Vagina (tissue), 2 donors: ENCODE measurements at regions not wholly inside any gene's neighbourhood (a gene's known extent, or its start where the extent isn't known, plus 50 kb on each side); places are given as distances from the start of the nearest gene placed in this dataset.

Source experiments
- DNase-seq, 2 donors: peaks; one replicate each; pipeline ENCODE4 v3.0.0-alpha.2; 2017; ENCODE audit errors: extremely low spot score in 2 of 2
- H3K27ac ChIP-seq: fragments of 200-600 bp; sonication (generic); one replicate; pipeline ENCODE4 v1.5.1; 2019
- H3K27me3 ChIP-seq: fragments of 200-600 bp; sonication (generic); one replicate; pipeline ENCODE4 v1.5.1; 2019
- H3K36me3 ChIP-seq, 2 donors: fragments of 200-600 bp; sonication (generic); one replicate each; pipeline ENCODE4 v1.5.1; 2017 to 2019
- H3K4me1 ChIP-seq: fragments of 200-600 bp; sonication (generic); one replicate; pipeline ENCODE4 v1.5.1; 2019
- H3K4me3 ChIP-seq, 2 donors: fragments of 200-600 bp; sonication (generic); 1 replicate in 1 of 2; 2 replicates in 1 of 2; pipeline ENCODE4 v1.5.1; 2016 to 2019
- H3K9me3 ChIP-seq: fragments of 200-600 bp; sonication (generic); one replicate; pipeline ENCODE4 v1.5.1; 2019
- CTCF ChIP-seq, 3 experiments: fragments of 450-650 bp in 2 of 3; fragments of 200-600 bp in 1 of 3; sonication (generic) in 1 of 3; IDR thresholded peaks; one replicate each; pipeline ENCODE4 v1.5.1; 2017 to 2019; ENCODE audit warnings: antibody characterized with exemption in 3 of 3, mild to moderate bottlenecking in 2 of 3, moderate library complexity in 2 of 3
- POLR2A ChIP-seq, 2 donors: fragments of 450-650 bp; IDR thresholded peaks; one replicate each; pipeline ENCODE4 v1.6.1; 2017; ENCODE audit warnings: antibody characterized with exemption in 2 of 2, mild to moderate bottlenecking in 2 of 2, moderate library complexity in 2 of 2
- POLR2AphosphoS5 ChIP-seq, 2 donors: sonication (generic); formaldehyde crosslinking; IDR thresholded peaks; one replicate each; pipeline ENCODE4 v1.9.0; 2017; ENCODE audit warnings: antibody characterized with exemption in 2 of 2, mild to moderate bottlenecking in 2 of 2, low read depth in 1 of 2; ENCODE audit not compliant: insufficient read depth in 1 of 2
- intact Hi-C: fragments of 100-400 bp; cut with DNase I; formaldehyde crosslinking; loops from one replicate; pipeline ENCODE4 v1.15.1; 2023

GRCh38 chr10:78720091-78720490, 348.7 kb upstream of the ZMIZ1 start:
- no peak for DNase-seq

GRCh38 chr10:78721231-78721630, 347.5 kb upstream of the ZMIZ1 start:
- Histone ChIP-seq H3K36me3 (no peaks in the 10 kb centered on the region), H3K27me3 (no peaks in the 10 kb centered on the region), H3K9me3 (no peaks in the 10 kb centered on the region), H3K27ac (no peak overlapping the region), H3K4me3 (no peak overlapping the region), H3K4me1 (no peaks in the 10 kb centered on the region)
- TF ChIP-seq POLR2AphosphoS5 (IDR thresholded peaks at IDR 0.05; ENCODE audit: insufficient read depth in 1 of 2, low read depth in 1 of 2) (no peak), CTCF (IDR thresholded peaks at IDR 0.05) (no peak), POLR2A (IDR thresholded peaks at IDR 0.05) (no peak)
- DNase-seq = no peak
- intact Hi-C loops = no loop called here

More at GRCh38 chr10:78720091-78720490, 348.7 kb upstream of the ZMIZ1 start:
- no peaks in the 10 kb centered on the region for H3K9me3 ChIP-seq
- H3K36me3 ChIP-seq = no peaks in the 10 kb centered on the region
- TF ChIP-seq POLR2A (IDR thresholded peaks at IDR 0.05) (no peak), CTCF (IDR thresholded peaks at IDR 0.05) (no peak), POLR2AphosphoS5 (IDR thresholded peaks at IDR 0.05; ENCODE audit: insufficient read depth in 1 of 2, low read depth in 1 of 2) (no peak)
- no peaks in the 10 kb centered on the region for H3K4me1 ChIP-seq
- H3K4me3 ChIP-seq = no peak overlapping the region
- no peak overlapping the region for H3K27ac ChIP-seq
- intact Hi-C loops = no loop called here
- no peaks in the 10 kb centered on the region for H3K27me3 ChIP-seq

- Histone ChIP-seq H3K9me3 (no peaks in the 10 kb centered on the region), H3K4me1 (no peaks in the 10 kb centered on the region), H3K36me3 (no peaks in the 10 kb centered on the region), H3K4me3 (no peak overlapping the region), H3K27me3 (no peaks in the 10 kb centered on the region), H3K27ac (no peak overlapping the region)
- intact Hi-C loops = no loop called here
- no peak for DNase-seq
- TF ChIP-seq CTCF (IDR thresholded peaks at IDR 0.05) = no peak
- no peak for TF ChIP-seq POLR2AphosphoS5 (IDR thresholded peaks at IDR 0.05; ENCODE audit: insufficient read depth in 1 of 2, low read depth in 1 of 2)
- TF ChIP-seq POLR2A (IDR thresholded peaks at IDR 0.05) = no peak
Measured at GRCh38 chr10:78724846-78725245, 343.9 kb upstream of the ZMIZ1 start.

- Histone ChIP-seq H3K36me3 (no peaks in the 10 kb centered on the region), H3K27me3 (no peaks in the 10 kb centered on the region), H3K27ac (no peak overlapping the region), H3K4me3 (no peak overlapping the region), H3K4me1 (no peaks in the 10 kb centered on the region), H3K9me3 (no peaks in the 10 kb centered on the region)
- DNase-seq = no peak
- no peak for TF ChIP-seq POLR2AphosphoS5 (IDR thresholded peaks at IDR 0.05; ENCODE audit: insufficient read depth in 1 of 2, low read depth in 1 of 2)
- TF ChIP-seq CTCF (IDR thresholded peaks at IDR 0.05) = no peak
- no peak for TF ChIP-seq POLR2A (IDR thresholded peaks at IDR 0.05)
- intact Hi-C loops = no loop called here
Measured at GRCh38 chr10:78726171-78726570, 342.6 kb upstream of the ZMIZ1 start.

GRCh38 chr10:78727251-78727650, 341.5 kb upstream of the ZMIZ1 start:
- intact Hi-C loops = no loop called here
- no peaks in the 10 kb centered on the region for H3K27me3 ChIP-seq
- no peaks in the 10 kb centered on the region for H3K9me3 ChIP-seq
- no peaks in the 10 kb centered on the region for H3K36me3 ChIP-seq
- no peak overlapping the region for H3K27ac ChIP-seq
- no peak for TF ChIP-seq POLR2AphosphoS5 (IDR thresholded peaks at IDR 0.05; ENCODE audit: insufficient read depth in 1 of 2, low read depth in 1 of 2)
- no peak for TF ChIP-seq CTCF (IDR thresholded peaks at IDR 0.05)
- no peak for TF ChIP-seq POLR2A (IDR thresholded peaks at IDR 0.05)
- no peak for DNase-seq
- no peaks in the 10 kb centered on the region for H3K4me1 ChIP-seq
- H3K4me3 ChIP-seq = no peak overlapping the region
